ENCODE measurements at regions not wholly inside any gene's neighbourhood (a gene's known extent, or its start where the extent isn't known, plus 50 kb on each side); places are given as distances from the start of the nearest gene placed in this dataset.

DNA sequence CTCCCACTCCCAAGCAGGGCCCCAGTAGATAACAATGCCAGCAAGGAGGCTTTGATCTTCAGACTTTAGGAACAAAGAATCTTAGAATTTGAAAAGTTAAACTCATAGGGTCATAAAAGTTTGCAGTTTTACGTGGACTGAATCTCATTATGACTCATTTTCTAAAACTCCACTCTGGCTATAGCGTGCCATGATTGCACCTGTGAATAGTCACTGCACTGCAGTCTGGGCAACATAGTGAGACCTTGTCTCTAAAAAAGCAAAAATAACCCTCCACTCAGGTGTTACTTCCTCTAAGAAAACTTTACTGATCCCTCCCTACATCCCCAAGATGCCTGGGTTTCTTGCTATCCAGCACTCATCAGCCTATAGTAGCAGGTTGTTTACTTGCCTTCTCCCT, 104.5 kb downstream of the IL20RB start:
- TF ChIP-seq CTCF (IDR thresholded peaks at IDR 0.05) (no peak), POLR2A (IDR thresholded peaks at IDR 0.05) (no peak)
